ENCODE measurements at regions not wholly inside any gene's neighbourhood (a gene's known extent, or its start where the extent isn't known, plus 50 kb on each side); places are given as distances from the start of the nearest gene placed in this dataset.

DNA sequence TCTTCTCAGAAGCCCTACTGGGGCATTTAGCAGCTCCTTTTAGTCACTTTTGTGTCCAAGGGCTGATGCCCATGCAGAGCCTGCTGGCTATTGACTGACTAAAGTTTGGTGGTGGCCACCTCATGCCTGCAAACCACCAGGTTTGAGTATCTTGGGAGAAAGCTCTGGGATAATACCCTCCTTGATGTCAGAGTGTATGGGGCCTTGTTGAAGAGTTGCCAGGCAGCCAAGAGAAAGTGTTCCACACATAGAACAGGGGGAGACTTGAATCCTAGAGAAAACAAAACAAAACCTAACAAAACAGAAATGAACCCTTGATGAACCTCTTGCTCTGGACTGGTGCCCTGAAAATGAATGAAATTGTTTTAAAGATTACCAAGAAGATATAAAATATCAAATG lies 1024.6 kb downstream of the SORCS1 start:
- TF ChIP-seq POLR2A (IDR thresholded peaks at IDR 0.05) (no peak), CTCF (IDR thresholded peaks at IDR 0.05) (no peak)

All from right lobe of liver (tissue), 4 donors.